K562 (cell line): ENCODE measurements at regions not wholly inside any gene's neighbourhood (a gene's known extent, or its start where the extent isn't known, plus 50 kb on each side); places are given as distances from the start of the nearest gene placed in this dataset.

ENCODE experiments used
- ATAC-seq: fragments of 200-7000 bp; cut with Tn5 transposase; 3 replicates; pipeline ENCODE4 v1.9.1; 2020; ENCODE audit warnings: moderate library complexity
- BruUV-seq: library from RNA; stranded (reverse); fragments of 400-500 nt; replicated peaks from 2 replicates; lab custom pipeline; 2021; lab: Mats Ljungman, UMichigan
- CTCF ChIA-PET: fragments of 300-600 bp; formaldehyde crosslinking; extraction: SDS; loops from one replicate; lab custom pipeline; 2021; ENCODE audit warnings: low intra/inter-chr PET ratio; lab: Yijun Ruan, JAX
- POLR2A ChIA-PET: fragments of 300-600, 350-650 bp; sonication (Branson Sonifier 250); formaldehyde crosslinking; extraction: SDS; loops from one replicate; lab custom pipeline; 2021; ENCODE audit warnings: antibody characterized with exemption, inconsistent platforms; lab: Yijun Ruan, JAX
- DNase-seq, 4 experiments: peaks; one replicate each; pipeline versions ENCODE4 v3.0.0 to v3.0.0-alpha.2; 2011 to 2018; ENCODE audit warnings: low spot score in 3 of 4, mixed read lengths in 3 of 4; ENCODE audit errors: extremely low read depth in 1 of 4
- FAIRE-seq: peaks from 2 replicates; lab custom pipeline; 2011; peaks lifted over from hg19 to GRCh38; lab: Jason Lieb, UNC
- H2AFZ ChIP-seq: 2 replicates; pipeline ENCODE4 v1.6.0; 2011; ENCODE audit warnings: low read depth, low read length, control low read depth, inconsistent platforms
- H3K27ac ChIP-seq: fragments of 200-600 bp; 3 replicates; pipeline ENCODE4 v1.8.0; 2011; ENCODE audit warnings: low read depth, mild to moderate bottlenecking, control low read depth, inconsistent platforms, low read length, moderate library complexity, mixed read lengths; ENCODE audit errors: extremely low read depth
- H3K27me3 ChIP-seq, 2 experiments: fragments of 300-600 bp in 1 of 2; 2 replicates in 1 of 2; 3 replicates in 1 of 2; pipeline versions ENCODE4 v1.6.0 to v1.8.0; 2011; ENCODE audit warnings: inconsistent platforms in 2 of 2, low read length in 2 of 2, mild to moderate bottlenecking in 1 of 2, mixed read lengths in 1 of 2, moderate library complexity in 1 of 2; ENCODE audit not compliant: control insufficient read depth in 2 of 2, insufficient read depth in 2 of 2
- H3K36me3 ChIP-seq: fragments of 300-600 bp; 3 replicates; pipeline ENCODE4 v1.8.0; 2011; ENCODE audit warnings: mild to moderate bottlenecking, low read length, inconsistent platforms; ENCODE audit not compliant: control insufficient read depth, insufficient read depth
- H3K4me1 ChIP-seq, 2 experiments: fragments of 200-600 bp in 1 of 2; replicated peaks in 1 of 2; 2 replicates in 1 of 2; 3 replicates in 1 of 2; pipeline versions ENCODE4 v1.5.1 to v1.8.0; 2011; ENCODE audit warnings: inconsistent platforms in 2 of 2, low read length in 2 of 2, mild to moderate bottlenecking in 1 of 2, mixed read lengths in 1 of 2, moderate library complexity in 1 of 2; ENCODE audit not compliant: control insufficient read depth in 2 of 2, insufficient read depth in 2 of 2
- H3K4me2 ChIP-seq: 2 replicates; pipeline ENCODE4 v1.6.1; 2011; ENCODE audit warnings: low read length, control low read depth, inconsistent platforms, mixed read lengths; ENCODE audit not compliant: insufficient read depth
- H3K4me3 ChIP-seq: fragments of 200-600 bp; sonication (generic), shearing (Covaris generic); 2 replicates; pipeline ENCODE4 v1.5.1; 2016; ENCODE audit warnings: control low read depth, inconsistent platforms
- H3K79me2 ChIP-seq: fragments of 200-600 bp; 3 replicates; pipeline ENCODE4 v1.8.0; 2011; ENCODE audit warnings: low read length, inconsistent platforms; ENCODE audit not compliant: control insufficient read depth, insufficient read depth
- H3K9ac ChIP-seq, 2 experiments: 2 replicates each; pipeline versions ENCODE4 v1.6.0 to v1.6.1; 2011; ENCODE audit warnings: low read depth in 2 of 2, low read length in 2 of 2, control low read depth in 1 of 2, inconsistent platforms in 1 of 2, mild to moderate bottlenecking in 1 of 2, mixed read lengths in 1 of 2; ENCODE audit not compliant: insufficient read depth in 1 of 2
- H3K9me1 ChIP-seq: one replicate; pipeline ENCODE4 v1.6.0; 2011; ENCODE audit warnings: inconsistent platforms, mild to moderate bottlenecking, low read length, moderate library complexity; ENCODE audit not compliant: control insufficient read depth, insufficient read depth
- H3K9me3 ChIP-seq: replicated peaks from 2 replicates; pipeline ENCODE4 v1.5.1; 2011; ENCODE audit warnings: low read depth, low read length, inconsistent platforms; ENCODE audit not compliant: control insufficient read depth, insufficient read depth
- H4K20me1 ChIP-seq: replicated peaks from 2 replicates; pipeline ENCODE4 v1.6.1; 2011; ENCODE audit warnings: low read length, inconsistent platforms, mixed read lengths; ENCODE audit not compliant: control insufficient read depth, insufficient read depth
- FOXJ2 ChIP-seq: fragments of 200-800 bp; sonication (Bioruptor generic); IDR thresholded peaks from 2 replicates; pipeline ENCODE4 v1.6.1; 2016; ENCODE audit warnings: missing genetic modification characterization, missing compliant biosample characterization
- HNRNPH1 ChIP-seq: fragments of 200-400 bp; formaldehyde crosslinking; optimal IDR thresholded peaks from 2 replicates; pipeline ENCODE3; 2017; ENCODE audit warnings: low read depth, mild to moderate bottlenecking, low read length, moderate library complexity
- NR2C1 ChIP-seq, 2 experiments: fragments of 450-650 bp; IDR thresholded peaks; 2 replicates each; pipeline ENCODE4 v1.6.1; 2017; ENCODE audit warnings: mild to moderate bottlenecking in 2 of 2, antibody characterized with exemption in 1 of 2, inconsistent platforms in 1 of 2, missing compliant biosample characterization in 1 of 2, missing genetic modification characterization in 1 of 2
- PYGO2 ChIP-seq: fragments of 450-650 bp; IDR thresholded peaks from 2 replicates; pipeline ENCODE4 v1.6.1; 2016; ENCODE audit warnings: mild to moderate bottlenecking, missing genetic modification characterization, moderate library complexity, missing compliant biosample characterization
- ZNF184 ChIP-seq: sonication (generic); formaldehyde crosslinking; IDR thresholded peaks from 2 replicates; pipeline ENCODE4 v1.5.0; 2020; ENCODE audit warnings: missing genetic modification reagents
- ZNF347 ChIP-seq: fragments of 450-650 bp; formaldehyde crosslinking; IDR thresholded peaks from 2 replicates; pipeline ENCODE4 v1.4.0; 2020; ENCODE audit warnings: low read depth, mild to moderate bottlenecking, moderate library complexity
- ZNF398 ChIP-seq: fragments of 250-450 bp; sonication (Bioruptor Pico); IDR thresholded peaks from 2 replicates; pipeline ENCODE4 v1.8.0; 2021; ENCODE audit warnings: moderate library complexity, mild to moderate bottlenecking, inconsistent platforms
- WGBS: fragments of 100-300 bp; shearing (Covaris generic); methylation state at CpG from one replicate; pipeline ENCODE4 v1.1.6; 2016; ENCODE audit warnings: low coverage, mixed read lengths; ENCODE audit not compliant: insufficient coverage; ENCODE audit errors: missing lambda C conversion rate; 5-methylcytosine and 5-hydroxymethylcytosine counted together
- in situ Hi-C: fragments of 300-500 bp; cut with MboI; formaldehyde crosslinking; loops from 4 replicates; pipeline ENCODE4 v1.15.0; 2018; ENCODE audit warnings: inconsistent platforms, mixed read lengths
- intact Hi-C: fragments of 100-400 bp; cut with micrococcal nuclease; formaldehyde crosslinking; loops from 2 replicates; pipeline ENCODE4 v1.14.2; 2022
- TF ChIP-seq, protein P1 (sequence below): fragments of 450-650 bp; formaldehyde crosslinking; IDR thresholded peaks from 2 replicates; pipeline ENCODE4 v1.4.0; 2020; ENCODE audit warnings: mild to moderate bottlenecking, moderate library complexity
- TF ChIP-seq, protein P2 (sequence below): fragments of 450-650 bp; IDR thresholded peaks from 2 replicates; pipeline ENCODE4 v1.6.1; 2016; ENCODE audit warnings: low read depth

GRCh38 chr2:12059616-12060441 is 313.4 kb downstream of the LPIN1 start:
- ChIA-PET POLR2A (no interaction called here), CTCF (no interaction called here)
- Histone ChIP-seq H3K4me2 (peak overlapping the region; percentile 67), H4K20me1 (no peaks in the 10 kb centered on the region), H3K4me1 (peaks cover 10 to 47% of the 10 kb centered on the region in 2 experiments), H3K9me3 (peaks cover 5% of the 10 kb centered on the region; the same call in 1 of the 2 replicates), H3K9ac (peak overlapping the region; percentile 18 to 24; a peak in 2 of 4 replicates), H3K4me3 (no peak overlapping the region), H2AFZ (no peak overlapping the region), H3K27me3 (no peaks in the 10 kb centered on the region), H3K36me3 (no peaks in the 10 kb centered on the region), H3K9me1 (no peaks in the 10 kb centered on the region), H3K27ac (peak overlapping the region; percentile 32; the same call in 1 of the 3 replicates), H3K79me2 (no peaks in the 10 kb centered on the region)
- ATAC-seq, result peak; percentile 86
- 0% methylated on average over 2 of the region's 2 CpGs for WGBS
- DNase-seq, result peak in 2 of 4 experiments; percentile 65 to 66
- peak; percentile 74 for FAIRE-seq
- in situ Hi-C loops (no loop called here), intact Hi-C loops (loop anchor here (10.0 kb wide), 2 partner anchors 105 to 215 kb away; no protein-coding TSS in a partner anchor)
- BruUV-seq, result no TSS peak
- no peak for TF ChIP-seq HNRNPH1
- no peak for TF ChIP-seq ZNF347 (CRISPR knock-in tag)
- TF ChIP-seq, protein P1, sequence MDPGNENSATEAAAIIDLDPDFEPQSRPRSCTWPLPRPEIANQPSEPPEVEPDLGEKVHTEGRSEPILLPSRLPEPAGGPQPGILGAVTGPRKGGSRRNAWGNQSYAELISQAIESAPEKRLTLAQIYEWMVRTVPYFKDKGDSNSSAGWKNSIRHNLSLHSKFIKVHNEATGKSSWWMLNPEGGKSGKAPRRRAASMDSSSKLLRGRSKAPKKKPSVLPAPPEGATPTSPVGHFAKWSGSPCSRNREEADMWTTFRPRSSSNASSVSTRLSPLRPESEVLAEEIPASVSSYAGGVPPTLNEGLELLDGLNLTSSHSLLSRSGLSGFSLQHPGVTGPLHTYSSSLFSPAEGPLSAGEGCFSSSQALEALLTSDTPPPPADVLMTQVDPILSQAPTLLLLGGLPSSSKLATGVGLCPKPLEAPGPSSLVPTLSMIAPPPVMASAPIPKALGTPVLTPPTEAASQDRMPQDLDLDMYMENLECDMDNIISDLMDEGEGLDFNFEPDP (CRISPR knock-in tag), result no peak
- TF ChIP-seq PYGO2, result no peak
- TF ChIP-seq, protein P2, sequence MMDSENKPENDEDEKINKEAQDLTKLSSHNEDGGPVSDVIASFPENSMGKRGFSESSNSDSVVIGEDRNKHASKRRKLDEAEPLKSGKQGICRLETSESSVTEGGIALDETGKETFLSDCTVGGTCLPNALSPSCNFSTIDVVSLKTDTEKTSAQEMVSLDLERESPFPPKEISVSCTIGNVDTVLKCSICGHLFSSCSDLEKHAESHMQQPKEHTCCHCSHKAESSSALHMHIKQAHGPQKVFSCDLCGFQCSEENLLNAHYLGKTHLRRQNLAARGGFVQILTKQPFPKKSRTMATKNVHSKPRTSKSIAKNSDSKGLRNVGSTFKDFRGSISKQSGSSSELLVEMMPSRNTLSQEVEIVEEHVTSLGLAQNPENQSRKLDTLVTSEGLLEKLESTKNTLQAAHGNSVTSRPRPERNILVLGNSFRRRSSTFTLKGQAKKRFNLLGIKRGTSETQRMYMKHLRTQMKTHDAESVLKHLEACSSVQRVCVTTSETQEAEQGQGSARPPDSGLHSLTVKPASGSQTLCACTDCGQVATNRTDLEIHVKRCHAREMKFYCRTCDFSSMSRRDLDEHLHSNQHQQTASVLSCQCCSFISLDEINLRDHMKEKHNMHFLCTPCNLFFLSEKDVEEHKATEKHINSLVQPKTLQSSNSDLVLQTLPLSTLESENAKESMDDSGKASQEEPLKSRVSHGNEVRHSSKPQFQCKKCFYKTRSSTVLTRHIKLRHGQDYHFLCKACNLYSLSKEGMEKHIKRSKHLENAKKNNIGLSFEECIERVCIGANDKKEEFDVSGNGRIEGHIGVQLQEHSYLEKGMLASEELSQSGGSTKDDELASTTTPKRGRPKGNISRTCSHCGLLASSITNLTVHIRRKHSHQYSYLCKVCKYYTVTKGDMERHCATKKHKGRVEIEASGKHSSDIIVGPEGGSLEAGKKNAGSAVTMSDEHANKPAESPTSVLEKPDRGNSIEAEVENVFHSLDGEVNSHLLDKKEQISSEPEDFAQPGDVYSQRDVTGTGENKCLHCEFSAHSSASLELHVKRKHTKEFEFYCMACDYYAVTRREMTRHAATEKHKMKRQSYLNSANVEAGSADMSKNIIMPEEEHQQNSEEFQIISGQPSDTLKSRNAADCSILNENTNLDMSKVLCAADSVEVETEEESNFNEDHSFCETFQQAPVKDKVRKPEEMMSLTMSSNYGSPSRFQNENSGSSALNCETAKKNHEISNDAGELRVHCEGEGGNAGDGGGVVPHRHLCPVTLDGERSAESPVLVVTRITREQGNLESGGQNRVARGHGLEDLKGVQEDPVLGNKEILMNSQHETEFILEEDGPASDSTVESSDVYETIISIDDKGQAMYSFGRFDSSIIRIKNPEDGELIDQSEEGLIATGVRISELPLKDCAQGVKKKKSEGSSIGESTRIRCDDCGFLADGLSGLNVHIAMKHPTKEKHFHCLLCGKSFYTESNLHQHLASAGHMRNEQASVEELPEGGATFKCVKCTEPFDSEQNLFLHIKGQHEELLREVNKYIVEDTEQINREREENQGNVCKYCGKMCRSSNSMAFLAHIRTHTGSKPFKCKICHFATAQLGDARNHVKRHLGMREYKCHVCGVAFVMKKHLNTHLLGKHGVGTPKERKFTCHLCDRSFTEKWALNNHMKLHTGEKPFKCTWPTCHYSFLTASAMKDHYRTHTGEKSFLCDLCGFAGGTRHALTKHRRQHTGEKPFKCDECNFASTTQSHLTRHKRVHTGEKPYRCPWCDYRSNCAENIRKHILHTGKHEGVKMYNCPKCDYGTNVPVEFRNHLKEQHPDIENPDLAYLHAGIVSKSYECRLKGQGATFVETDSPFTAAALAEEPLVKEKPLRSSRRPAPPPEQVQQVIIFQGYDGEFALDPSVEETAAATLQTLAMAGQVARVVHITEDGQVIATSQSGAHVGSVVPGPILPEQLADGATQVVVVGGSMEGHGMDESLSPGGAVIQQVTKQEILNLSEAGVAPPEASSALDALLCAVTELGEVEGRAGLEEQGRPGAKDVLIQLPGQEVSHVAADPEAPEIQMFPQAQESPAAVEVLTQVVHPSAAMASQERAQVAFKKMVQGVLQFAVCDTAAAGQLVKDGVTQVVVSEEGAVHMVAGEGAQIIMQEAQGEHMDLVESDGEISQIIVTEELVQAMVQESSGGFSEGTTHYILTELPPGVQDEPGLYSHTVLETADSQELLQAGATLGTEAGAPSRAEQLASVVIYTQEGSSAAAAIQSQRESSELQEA, result no peak
- no peak for TF ChIP-seq ZNF184 (CRISPR knock-in tag)
- no peak for TF ChIP-seq NR2C1 (IDR thresholded peaks at IDR 0.05)
- no peak for TF ChIP-seq NR2C1 (tag; IDR thresholded peaks at IDR 0.05)
- TF ChIP-seq FOXJ2 (tag), result 0 out of 2 replicates have a peak, but pooled peaks have one; percentile 33
- TF ChIP-seq ZNF398, result no peak
